ENCODE measurements at regions not wholly inside any gene's neighbourhood (a gene's known extent, or its start where the extent isn't known, plus 50 kb on each side); places are given as distances from the start of the nearest gene placed in this dataset.

- Histone ChIP-seq H3K36me3 (ENCODE audit: insufficient read depth, low read length) (no peaks in the 10 kb centered on the region), H3K4me3 (ENCODE audit: low read depth, low read length, poor library complexity, severe bottlenecking) (no peak overlapping the region), H3K4me2 (ENCODE audit: low read length) (no peak overlapping the region), H3K9me2 (ENCODE audit: insufficient read depth, low read length) (no peaks in the 10 kb centered on the region), H3K79me2 (ENCODE audit: insufficient read depth, low read depth, low read length) (no peaks in the 10 kb centered on the region), H3K9me3 (ENCODE audit: low read length) (no peaks in the 10 kb centered on the region), H2AFZ (ENCODE audit: low read length) (no peak overlapping the region), H3K4me1 (ENCODE audit: insufficient read depth, low read length, poor library complexity, severe bottlenecking) (no peaks in the 10 kb centered on the region), H3K27ac (ENCODE audit: low read depth, low read length, poor library complexity, severe bottlenecking) (no peak overlapping the region), H4K20me1 (ENCODE audit: insufficient read depth, low read length) (no peaks in the 10 kb centered on the region)
- DNase-seq (ENCODE audit: low spot score): no peak
- TF ChIP-seq CTCF (conservative IDR thresholded peaks at IDR 0.05; ENCODE audit: low read length): no peak
- no peak for TF ChIP-seq EZH2phosphoT487 (IDR thresholded peaks at IDR 0.05; ENCODE audit: borderline replicate concordance, low read depth, low read length)
- intact Hi-C loops (cut with micrococcal nuclease; ENCODE audit: unreplicated experiment): no loop called here
- ChIA-PET CTCF (ENCODE audit: unreplicated experiment) (no interaction called here), POLR2A (no interaction called here)
- BruUV-seq (replicated peaks): no TSS peak
These were observed 500.7 kb downstream of the RIT2 start for GRCh38 chr18:42614619-42615293.

- H3K9me2 ChIP-seq (ENCODE audit: insufficient read depth, low read length): no peaks in the 10 kb centered on the region
- no peaks in the 10 kb centered on the region for H3K79me2 ChIP-seq (ENCODE audit: insufficient read depth, low read depth, low read length)
- no peak for DNase-seq (ENCODE audit: low spot score)
- H3K36me3 ChIP-seq (ENCODE audit: insufficient read depth, low read length): no peaks in the 10 kb centered on the region
- no peak overlapping the region for H3K27ac ChIP-seq (ENCODE audit: low read depth, low read length, poor library complexity, severe bottlenecking)
- no peak overlapping the region for H2AFZ ChIP-seq (ENCODE audit: low read length)
- no peak overlapping the region for H3K4me2 ChIP-seq (ENCODE audit: low read length)
- ChIA-PET CTCF (ENCODE audit: unreplicated experiment) (no interaction called here), POLR2A (no interaction called here)
- H3K9me3 ChIP-seq (ENCODE audit: low read length): no peaks in the 10 kb centered on the region
- no peaks in the 10 kb centered on the region for H3K4me1 ChIP-seq (ENCODE audit: insufficient read depth, low read length, poor library complexity, severe bottlenecking)
- no peak for TF ChIP-seq CTCF (conservative IDR thresholded peaks at IDR 0.05; ENCODE audit: low read length)
- TF ChIP-seq EZH2phosphoT487 (IDR thresholded peaks at IDR 0.05; ENCODE audit: borderline replicate concordance, low read depth, low read length): no peak
- no peaks in the 10 kb centered on the region for H4K20me1 ChIP-seq (ENCODE audit: insufficient read depth, low read length)
- no peak overlapping the region for H3K4me3 ChIP-seq (ENCODE audit: low read depth, low read length, poor library complexity, severe bottlenecking)
- BruUV-seq (replicated peaks): no TSS peak
- intact Hi-C loops (cut with micrococcal nuclease; ENCODE audit: unreplicated experiment): no loop called here
These were observed 498.3 kb downstream of the RIT2 start for GRCh38 chr18:42617221-42617620.

GRCh38 chr18:42619771-42620170 is 495.7 kb downstream of the RIT2 start:
- Histone ChIP-seq H3K27ac (ENCODE audit: low read depth, low read length, poor library complexity, severe bottlenecking) (no peak overlapping the region), H2AFZ (ENCODE audit: low read length) (no peak overlapping the region), H3K4me1 (ENCODE audit: insufficient read depth, low read length, poor library complexity, severe bottlenecking) (no peaks in the 10 kb centered on the region), H4K20me1 (ENCODE audit: insufficient read depth, low read length) (no peaks in the 10 kb centered on the region), H3K4me3 (ENCODE audit: low read depth, low read length, poor library complexity, severe bottlenecking) (no peak overlapping the region), H3K36me3 (ENCODE audit: insufficient read depth, low read length) (no peaks in the 10 kb centered on the region), H3K4me2 (ENCODE audit: low read length) (no peak overlapping the region), H3K9me3 (ENCODE audit: low read length) (no peaks in the 10 kb centered on the region), H3K79me2 (ENCODE audit: insufficient read depth, low read depth, low read length) (no peaks in the 10 kb centered on the region), H3K9me2 (ENCODE audit: insufficient read depth, low read length) (no peaks in the 10 kb centered on the region)
- no peak for TF ChIP-seq EZH2phosphoT487 (IDR thresholded peaks at IDR 0.05; ENCODE audit: borderline replicate concordance, low read depth, low read length)
- no peak for TF ChIP-seq CTCF (conservative IDR thresholded peaks at IDR 0.05; ENCODE audit: low read length)
- no TSS peak for BruUV-seq (replicated peaks)
- intact Hi-C loops (cut with micrococcal nuclease; ENCODE audit: unreplicated experiment): no loop called here
- DNase-seq (ENCODE audit: low spot score): no peak
- ChIA-PET POLR2A (interaction anchor here (0.6 kb wide), 1 partner anchor 61 kb away, joined by 6 read pairs; no protein-coding TSS in a partner anchor), CTCF (ENCODE audit: unreplicated experiment) (no interaction called here)
